ENCODE measurements at regions not wholly inside any gene's neighbourhood (a gene's known extent, or its start where the extent isn't known, plus 50 kb on each side); places are given as distances from the start of the nearest gene placed in this dataset.

GRCh38 chr2:146241023-146241422 is 1603.8 kb upstream of the ACVR2A start:
- Histone ChIP-seq H3K27ac (no peak overlapping the region), H4K20me1 (ENCODE audit: insufficient read depth) (no peaks in the 10 kb centered on the region), H3K4me2 (no peak overlapping the region), H3K36me3 (ENCODE audit: low read depth) (no peaks in the 10 kb centered on the region), H3K27me3 (ENCODE audit: insufficient read depth, low read depth) (no peaks in the 10 kb centered on the region), H2AFZ (no peak overlapping the region), H3K79me2 (ENCODE audit: low read depth) (no peaks in the 10 kb centered on the region), H3K9me2 (ENCODE audit: insufficient read depth) (no peaks in the 10 kb centered on the region), H3F3A (ENCODE audit: insufficient read depth, low read depth) (no peaks in the 10 kb centered on the region), H3K4me3 (no peak overlapping the region), H3K4me1 (replicated peaks; ENCODE audit: insufficient read depth) (no peaks in the 10 kb centered on the region), H3K9me3 (ENCODE audit: insufficient read depth, low read depth) (no peaks in the 10 kb centered on the region)
- DNase-seq: no peak
- intact Hi-C loops (cut with micrococcal nuclease; ENCODE audit: unreplicated experiment): no loop called here
- ChIA-PET CTCF (no interaction called here), POLR2A (ENCODE audit: unreplicated experiment) (no interaction called here)
- no TSS peak for BruUV-seq (replicated peaks)
- no peak for TF ChIP-seq CTCF (conservative IDR thresholded peaks at IDR 0.05)
- no peak for TF ChIP-seq EZH2 (IDR thresholded peaks at IDR 0.05; ENCODE audit: low read depth)

DNA sequence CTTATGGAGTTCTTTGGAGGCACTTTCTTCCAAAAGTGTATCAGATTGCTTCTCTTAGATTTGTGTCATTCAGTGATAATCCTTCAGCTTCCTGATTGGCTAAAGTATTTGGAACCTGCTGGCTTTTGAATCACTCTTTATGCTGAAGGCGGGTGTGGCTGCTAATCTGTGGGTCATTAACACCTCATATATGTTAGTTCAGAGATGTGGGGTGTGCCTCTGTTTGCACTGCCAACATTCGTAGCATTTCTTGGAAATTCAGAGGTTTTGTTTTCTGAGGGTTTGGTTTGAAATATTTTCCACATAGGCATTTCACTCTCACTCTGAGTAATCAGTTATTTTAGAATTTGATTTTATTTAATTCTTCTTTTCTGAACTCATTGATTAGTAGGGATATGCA is 1604.4 kb upstream of the ACVR2A start:
- Histone ChIP-seq H3K9me3 (ENCODE audit: insufficient read depth, low read depth) (no peaks in the 10 kb centered on the region), H3K79me2 (ENCODE audit: low read depth) (no peaks in the 10 kb centered on the region), H3K36me3 (ENCODE audit: low read depth) (no peaks in the 10 kb centered on the region), H2AFZ (no peak overlapping the region), H3K9me2 (ENCODE audit: insufficient read depth) (no peaks in the 10 kb centered on the region), H3K27me3 (ENCODE audit: insufficient read depth, low read depth) (no peaks in the 10 kb centered on the region), H3K4me2 (no peak overlapping the region), H3K4me1 (replicated peaks; ENCODE audit: insufficient read depth) (no peaks in the 10 kb centered on the region), H3K27ac (no peak overlapping the region), H3F3A (ENCODE audit: insufficient read depth, low read depth) (no peaks in the 10 kb centered on the region), H3K4me3 (no peak overlapping the region), H4K20me1 (ENCODE audit: insufficient read depth) (no peaks in the 10 kb centered on the region)
- TF ChIP-seq EZH2 (IDR thresholded peaks at IDR 0.05; ENCODE audit: low read depth) (no peak), CTCF (conservative IDR thresholded peaks at IDR 0.05) (no peak)
- CTCF ChIA-PET: no interaction called here
- DNase-seq: no peak
- BruUV-seq (replicated peaks): no TSS peak
- intact Hi-C loops (cut with micrococcal nuclease; ENCODE audit: unreplicated experiment): no loop called here
- POLR2A ChIA-PET (ENCODE audit: unreplicated experiment): interaction anchor here (0.7 kb wide), 1 partner anchor 223 kb away, joined by 9 read pairs; no protein-coding TSS in a partner anchor

- no peaks in the 10 kb centered on the region for H3K9me2 ChIP-seq (ENCODE audit: insufficient read depth)
- CTCF ChIA-PET: no interaction called here
- H3K4me1 ChIP-seq (replicated peaks; ENCODE audit: insufficient read depth): no peaks in the 10 kb centered on the region
- H3K9me3 ChIP-seq (ENCODE audit: insufficient read depth, low read depth): no peaks in the 10 kb centered on the region
- POLR2A ChIA-PET (ENCODE audit: unreplicated experiment): interaction anchor here (0.7 kb wide), 1 partner anchor 222 kb away, joined by 9 read pairs; no protein-coding TSS in a partner anchor
- TF ChIP-seq CTCF (conservative IDR thresholded peaks at IDR 0.05): no peak
- no peak for TF ChIP-seq EZH2 (IDR thresholded peaks at IDR 0.05; ENCODE audit: low read depth)
- H2AFZ ChIP-seq: no peak overlapping the region
- no peaks in the 10 kb centered on the region for H3K27me3 ChIP-seq (ENCODE audit: insufficient read depth, low read depth)
- H3K4me2 ChIP-seq: no peak overlapping the region
- no peak overlapping the region for H3K4me3 ChIP-seq
- H3K27ac ChIP-seq: no peak overlapping the region
- no peaks in the 10 kb centered on the region for H3F3A ChIP-seq (ENCODE audit: insufficient read depth, low read depth)
- BruUV-seq (replicated peaks): no TSS peak
- intact Hi-C loops (cut with micrococcal nuclease; ENCODE audit: unreplicated experiment): no loop called here
- H3K79me2 ChIP-seq (ENCODE audit: low read depth): no peaks in the 10 kb centered on the region
- no peaks in the 10 kb centered on the region for H4K20me1 ChIP-seq (ENCODE audit: insufficient read depth)
- H3K36me3 ChIP-seq (ENCODE audit: low read depth): no peaks in the 10 kb centered on the region
- DNase-seq: no peak
Observed at GRCh38 chr2:146239392-146240135, 1605.3 kb upstream of the ACVR2A start.
